AG20443 (cell line): ENCODE measurements at regions not wholly inside any gene's neighbourhood (a gene's known extent, or its start where the extent isn't known, plus 50 kb on each side); places are given as distances from the start of the nearest gene placed in this dataset.
"Not testable (repeated sequence)": the region's sequence is repeated elsewhere in the genome, so short reads cannot be mapped to it uniquely, and the experiment has no call there.

Source experiments
- DNase-seq: peaks from one replicate; pipeline ENCODE4 v3.0.0; 2012; ENCODE audit warnings: low spot score, mixed read lengths

- no peak for DNase-seq
Measured at GRCh38 chr5:168093200-168093910, 198.1 kb upstream of the WWC1 start.

- no peak for DNase-seq
Measured at GRCh38 chr5:168096525-168096924, 194.9 kb upstream of the WWC1 start.

- DNase-seq = no peak
Measured at GRCh38 chr5:168097876-168098653, 193.4 kb upstream of the WWC1 start.

- no peak for DNase-seq
Measured at GRCh38 chr5:168101352-168101751, 190.1 kb upstream of the WWC1 start.

GRCh38 chr5:168103018-168103417 is 188.4 kb upstream of the WWC1 start:
- not testable (repeated sequence) for DNase-seq

GRCh38 chr5:168104350-168104749 is 187.1 kb upstream of the WWC1 start:
- no peak for DNase-seq

GRCh38 chr5:168104811-168105481 is 186.5 kb upstream of the WWC1 start:
- no peak for DNase-seq

GRCh38 chr5:168106008-168106761 is 185.3 kb upstream of the WWC1 start:
- DNase-seq = peak; percentile 61

GRCh38 chr5:168109441-168109840 is 182.0 kb upstream of the WWC1 start:
- DNase-seq = peak; percentile 64

- no peak for DNase-seq
Measured at GRCh38 chr5:168110384-168110783, 181.1 kb upstream of the WWC1 start.

GRCh38 chr5:168110870-168111832 is 180.3 kb upstream of the WWC1 start:
- DNase-seq = no peak

GRCh38 chr5:168114444-168115017 is 176.9 kb upstream of the WWC1 start:
- DNase-seq = peak; percentile 73

- DNase-seq = no peak
Measured at GRCh38 chr5:168117469-168117868, 174.0 kb upstream of the WWC1 start.

GRCh38 chr5:168118042-168118668 is 173.3 kb upstream of the WWC1 start:
- no peak for DNase-seq

- DNase-seq = no peak
Measured at GRCh38 chr5:168120401-168121137, 170.9 kb upstream of the WWC1 start.

- DNase-seq = no peak
Measured at GRCh38 chr5:168121138-168121494, 170.3 kb upstream of the WWC1 start.

GRCh38 chr5:168123631-168124528 is 167.6 kb upstream of the WWC1 start:
- no peak for DNase-seq

GRCh38 chr5:168125445-168126199 is 165.8 kb upstream of the WWC1 start:
- no peak for DNase-seq
